ENCODE measurements at regions not wholly inside any gene's neighbourhood (a gene's known extent, or its start where the extent isn't known, plus 50 kb on each side); places are given as distances from the start of the nearest gene placed in this dataset.

GRCh38 chr7:84638339-84638697, 443.7 kb upstream of the SEMA3A start:
- no peak for TF ChIP-seq POLR2A (IDR thresholded peaks at IDR 0.05)
- no peak for TF ChIP-seq EP300 (IDR thresholded peaks at IDR 0.05)
- TF ChIP-seq CTCF (IDR thresholded peaks at IDR 0.05): no peak
